Choroid plexus epithelial cell (primary cell): ENCODE measurements at regions not wholly inside any gene's neighbourhood (a gene's known extent, or its start where the extent isn't known, plus 50 kb on each side); places are given as distances from the start of the nearest gene placed in this dataset.
"Not testable (repeated sequence)": the region's sequence is repeated elsewhere in the genome, so short reads cannot be mapped to it uniquely, and the experiment has no call there.

Source experiments
- DNase-seq: peaks from one replicate; pipeline ENCODE4 v3.0.0-alpha.2; 2010; ENCODE audit warnings: low read depth
- H3K4me3 ChIP-seq: 2 replicates; pipeline ENCODE4 v1.5.1; 2011; ENCODE audit warnings: low read depth, mild to moderate bottlenecking, control low read depth, low read length, moderate library complexity
- TF ChIP-seq, protein P1 (sequence below): conservative IDR thresholded peaks from 2 replicates; pipeline ENCODE4 v1.5.1; 2011; ENCODE audit warnings: low read depth, mild to moderate bottlenecking, control low read depth, inconsistent platforms, low read length, moderate library complexity

DNA sequence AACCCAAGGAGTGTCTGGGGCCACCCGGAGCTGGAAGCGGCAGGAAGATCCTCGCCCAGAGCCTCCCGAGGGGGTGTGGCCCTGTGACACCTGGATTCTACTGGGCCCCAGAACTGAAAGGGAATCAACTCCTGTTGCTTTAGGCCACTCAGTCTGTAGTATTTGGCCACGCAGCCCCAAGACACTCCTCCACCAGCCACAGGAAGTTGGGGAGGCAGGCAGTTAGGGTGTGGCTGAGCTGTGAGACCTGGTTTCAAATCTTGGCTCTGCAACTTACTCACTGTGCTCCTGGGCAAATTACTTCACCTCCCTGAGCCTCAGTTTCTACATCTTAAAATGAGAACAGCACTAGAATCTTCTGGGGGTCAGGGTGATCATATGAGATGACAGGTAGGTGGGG is 119.8 kb upstream of the PPP1R26 start:
- TF ChIP-seq, protein P1, sequence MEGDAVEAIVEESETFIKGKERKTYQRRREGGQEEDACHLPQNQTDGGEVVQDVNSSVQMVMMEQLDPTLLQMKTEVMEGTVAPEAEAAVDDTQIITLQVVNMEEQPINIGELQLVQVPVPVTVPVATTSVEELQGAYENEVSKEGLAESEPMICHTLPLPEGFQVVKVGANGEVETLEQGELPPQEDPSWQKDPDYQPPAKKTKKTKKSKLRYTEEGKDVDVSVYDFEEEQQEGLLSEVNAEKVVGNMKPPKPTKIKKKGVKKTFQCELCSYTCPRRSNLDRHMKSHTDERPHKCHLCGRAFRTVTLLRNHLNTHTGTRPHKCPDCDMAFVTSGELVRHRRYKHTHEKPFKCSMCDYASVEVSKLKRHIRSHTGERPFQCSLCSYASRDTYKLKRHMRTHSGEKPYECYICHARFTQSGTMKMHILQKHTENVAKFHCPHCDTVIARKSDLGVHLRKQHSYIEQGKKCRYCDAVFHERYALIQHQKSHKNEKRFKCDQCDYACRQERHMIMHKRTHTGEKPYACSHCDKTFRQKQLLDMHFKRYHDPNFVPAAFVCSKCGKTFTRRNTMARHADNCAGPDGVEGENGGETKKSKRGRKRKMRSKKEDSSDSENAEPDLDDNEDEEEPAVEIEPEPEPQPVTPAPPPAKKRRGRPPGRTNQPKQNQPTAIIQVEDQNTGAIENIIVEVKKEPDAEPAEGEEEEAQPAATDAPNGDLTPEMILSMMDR: no peak
- H3K4me3 ChIP-seq: no peak overlapping the region
- DNase-seq: no peak

DNA sequence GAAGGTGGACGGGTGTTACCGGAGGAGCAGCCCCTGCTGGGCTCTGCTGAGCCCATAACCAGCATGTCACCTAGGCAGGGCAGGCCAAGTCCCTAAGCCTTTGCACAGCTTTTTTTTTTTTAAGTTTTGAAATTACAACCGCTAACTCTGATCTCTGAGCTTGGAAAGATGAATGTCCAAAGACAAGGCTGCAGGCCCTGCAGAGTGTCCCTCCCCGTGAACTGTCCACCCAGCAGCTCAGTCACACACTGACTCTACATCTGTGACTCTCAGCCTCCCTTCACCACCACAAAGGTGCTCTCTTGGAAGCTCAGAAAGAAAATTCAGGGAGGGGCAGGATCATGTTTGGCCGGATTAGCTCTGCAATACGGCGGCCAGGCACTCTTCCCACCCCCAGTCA is 119.0 kb upstream of the PPP1R26 start:
- H3K4me3 ChIP-seq: no peak overlapping the region
- TF ChIP-seq, protein P1: no peak
- DNase-seq: no peak

- H3K4me3 ChIP-seq, DNase-seq: not testable (repeated sequence)
These were observed 117.9 kb upstream of the PPP1R26 start for GRCh38 chr9:135361668-135362067.

- TF ChIP-seq, protein P1: no peak
- no peak for DNase-seq
- H3K4me3 ChIP-seq: no peak overlapping the region
These were observed 116.0 kb upstream of the PPP1R26 start for GRCh38 chr9:135363596-135363995.

DNA sequence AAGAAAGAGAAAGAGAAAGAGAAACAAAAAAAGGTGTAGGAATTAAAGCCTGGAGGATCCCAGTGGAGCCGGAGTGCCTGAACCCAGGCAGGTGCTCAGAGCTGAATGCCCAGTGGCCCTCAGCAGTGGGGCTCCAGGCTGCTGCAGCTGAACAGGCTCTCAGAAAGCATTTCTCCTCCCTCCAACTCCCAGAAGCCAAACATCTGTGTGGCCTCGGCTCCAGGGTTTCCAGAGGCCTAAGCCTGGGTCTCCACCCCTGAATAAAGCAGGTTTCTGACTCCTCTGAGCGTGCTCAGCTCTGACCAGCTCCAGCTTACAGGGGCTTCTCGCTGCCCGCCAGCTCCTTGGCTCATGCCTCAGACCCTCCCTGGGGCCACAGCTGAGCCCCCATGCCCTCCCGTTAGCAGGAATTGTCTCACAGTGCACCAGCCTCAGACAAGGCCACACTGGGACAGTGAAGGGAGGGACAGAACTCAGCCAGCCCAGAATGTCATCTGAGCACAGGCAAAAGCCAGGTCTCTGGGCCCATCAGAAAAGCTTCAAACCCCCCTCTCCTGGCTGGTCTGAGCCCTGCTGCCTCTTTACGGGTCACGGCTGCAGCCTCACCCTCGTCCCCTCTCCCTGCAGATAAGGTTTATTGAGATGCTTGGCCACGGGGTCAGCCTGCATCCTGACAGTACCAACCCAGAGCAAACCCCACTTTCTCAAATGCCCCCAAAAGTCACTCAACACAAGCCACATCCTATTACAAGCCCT is 114.4 kb upstream of the PPP1R26 start:
- DNase-seq: no peak
- no peak overlapping the region for H3K4me3 ChIP-seq
- TF ChIP-seq, protein P1: no peak

DNA sequence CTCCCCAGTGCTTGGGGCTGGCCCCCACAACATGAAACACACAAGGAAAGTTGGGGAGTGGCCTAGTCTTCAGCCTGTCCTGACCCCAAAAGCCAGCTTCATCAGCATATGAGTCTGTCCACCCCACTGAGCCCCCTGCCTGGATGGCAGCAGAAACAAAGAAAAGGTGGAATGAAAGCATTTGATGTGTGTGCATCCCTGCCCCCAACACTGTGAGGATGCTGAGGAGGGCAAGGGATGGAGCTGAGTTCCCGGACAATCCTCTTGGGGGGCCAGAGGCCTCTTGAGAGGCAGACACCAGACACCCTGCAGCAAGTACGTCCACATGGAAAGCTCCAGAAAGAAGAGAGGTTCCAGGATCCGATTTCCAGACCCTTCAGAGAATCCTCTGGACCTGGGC is 113.5 kb upstream of the PPP1R26 start:
- TF ChIP-seq, protein P1: no peak
- DNase-seq: no peak
- no peak overlapping the region for H3K4me3 ChIP-seq

DNA sequence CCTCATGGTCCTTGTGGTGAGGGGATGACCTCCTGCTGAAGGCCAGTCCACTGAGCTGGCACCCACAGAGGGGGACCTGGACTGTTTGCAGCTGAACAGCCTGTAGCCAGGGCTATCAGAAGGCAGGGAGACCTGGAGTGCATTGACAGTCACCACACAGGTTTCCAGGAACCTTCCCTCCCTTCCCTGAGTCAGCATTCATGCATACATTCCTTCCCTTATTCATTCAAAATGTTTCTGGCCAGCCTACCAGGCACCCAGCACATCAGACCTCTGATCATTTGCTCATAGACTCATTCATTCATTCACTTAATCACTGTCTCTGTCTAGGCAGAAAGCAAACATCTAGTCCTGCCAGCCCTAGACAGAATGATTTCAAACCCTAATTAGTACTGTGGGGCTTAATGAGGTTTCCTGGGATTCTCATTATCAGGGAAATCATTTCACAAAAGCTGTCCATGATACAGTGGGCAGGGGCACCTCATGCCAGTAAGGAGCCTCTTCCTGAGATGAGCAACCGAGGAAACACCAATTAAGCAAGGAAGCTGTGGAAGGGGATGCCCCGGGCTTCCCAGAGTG is 110.1 kb upstream of the PPP1R26 start:
- no peak for DNase-seq
- no peak overlapping the region for H3K4me3 ChIP-seq
- TF ChIP-seq, protein P1: no peak
